ENCODE measurements at regions not wholly inside any gene's neighbourhood (a gene's known extent, or its start where the extent isn't known, plus 50 kb on each side); places are given as distances from the start of the nearest gene placed in this dataset.

GRCh38 chr19:31708520-31708919 is 359.3 kb upstream of the TSHZ3 start:
- no peaks in the 10 kb centered on the region for H3K4me1 ChIP-seq (ENCODE audit: control insufficient read depth in 4 of 4, insufficient read depth in 4 of 4, low read length in 3 of 4)

DNA sequence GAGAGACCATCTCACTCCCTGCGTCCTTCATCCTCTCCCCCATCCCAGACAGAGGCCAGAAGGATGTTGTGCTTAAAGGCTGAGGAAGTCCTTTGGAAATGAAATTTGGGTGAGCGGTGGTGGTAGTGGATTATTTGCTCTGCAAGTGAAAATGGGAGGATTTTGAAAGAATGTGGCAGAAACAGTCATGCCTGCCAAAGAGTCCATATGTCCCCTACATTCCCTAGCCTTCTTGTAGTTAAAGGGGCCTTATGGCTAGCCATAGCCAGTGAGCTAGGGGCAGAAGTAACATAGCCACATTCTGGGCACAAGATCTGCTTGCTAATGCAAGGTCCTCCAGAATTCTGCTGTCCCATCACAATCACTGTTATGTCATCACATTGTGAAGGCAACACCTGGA is 360.2 kb upstream of the TSHZ3 start:
- H3K4me1 ChIP-seq (ENCODE audit: control insufficient read depth in 4 of 4, insufficient read depth in 4 of 4, low read length in 3 of 4) = no peaks in the 10 kb centered on the region
- no peaks in the 10 kb centered on the region for H3K27me3 ChIP-seq (ENCODE audit: control insufficient read depth in 4 of 4, insufficient read depth in 4 of 4, low read length in 3 of 4)
- H3K4me3 ChIP-seq (ENCODE audit: low read depth in 1 of 3, low read length in 3 of 3) = no peak overlapping the region
- H3K9ac ChIP-seq (ENCODE audit: low read depth in 1 of 2, low read length in 2 of 2) = no peak overlapping the region
- H3K27ac ChIP-seq (ENCODE audit: low read depth in 1 of 2, low read length in 2 of 2) = no peak overlapping the region
- no peak for DNase-seq (ENCODE audit: low spot score)
- H3K36me3 ChIP-seq (ENCODE audit: control insufficient read depth in 4 of 4, insufficient read depth in 3 of 4, low read depth in 1 of 4, low read length in 3 of 4) = no peaks in the 10 kb centered on the region
- H3K9me3 ChIP-seq (ENCODE audit: control insufficient read depth in 4 of 4, low read length in 3 of 4) = peaks cover 0 to 11% (median 6%) of the 10 kb centered on the region in 4 donors
- WGBS = 79% methylated on average over 2 of the region's 2 CpGs
- TF ChIP-seq FOXA1 (IDR thresholded peaks at IDR 0.05) (no peak), YY1 (IDR thresholded peaks at IDR 0.05) (no peak), JUND (IDR thresholded peaks at IDR 0.05) (no peak), NR2F2 (IDR thresholded peaks at IDR 0.05) (no peak), REST (IDR thresholded peaks at IDR 0.05) (no peak), RXRA (IDR thresholded peaks at IDR 0.05) (no peak), MAX (IDR thresholded peaks at IDR 0.05) (no peak), HNF4A (conservative IDR thresholded peaks at IDR 0.05) (no peak), TAF1 (conservative IDR thresholded peaks at IDR 0.05) (no peak), CTCF (IDR thresholded peaks at IDR 0.05; ENCODE audit: low read depth, low read length, missing input control) (no peak), FOXA2 (IDR thresholded peaks at IDR 0.05) (no peak), HNF4G (IDR thresholded peaks at IDR 0.05) (no peak)

More at GRCh38 chr19:31708520-31708919, 359.3 kb upstream of the TSHZ3 start:
- Histone ChIP-seq H3K36me3 (ENCODE audit: control insufficient read depth in 4 of 4, insufficient read depth in 3 of 4, low read depth in 1 of 4, low read length in 3 of 4) (no peaks in the 10 kb centered on the region), H3K27ac (ENCODE audit: low read depth in 1 of 2, low read length in 2 of 2) (no peak overlapping the region), H3K9ac (ENCODE audit: low read depth in 1 of 2, low read length in 2 of 2) (no peak overlapping the region), H3K27me3 (ENCODE audit: control insufficient read depth in 4 of 4, insufficient read depth in 4 of 4, low read length in 3 of 4) (no peaks in the 10 kb centered on the region), H3K9me3 (ENCODE audit: control insufficient read depth in 4 of 4, low read length in 3 of 4) (peaks cover 0 to 11% (median 6%) of the 10 kb centered on the region in 4 donors), H3K4me3 (ENCODE audit: low read depth in 1 of 3, low read length in 3 of 3) (no peak overlapping the region)
- no peak for DNase-seq (ENCODE audit: low spot score)
- TF ChIP-seq TAF1 (conservative IDR thresholded peaks at IDR 0.05) = no peak
- TF ChIP-seq, protein P1, sequence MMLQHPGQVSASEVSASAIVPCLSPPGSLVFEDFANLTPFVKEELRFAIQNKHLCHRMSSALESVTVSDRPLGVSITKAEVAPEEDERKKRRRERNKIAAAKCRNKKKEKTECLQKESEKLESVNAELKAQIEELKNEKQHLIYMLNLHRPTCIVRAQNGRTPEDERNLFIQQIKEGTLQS (IDR thresholded peaks at IDR 0.05) = no peak
- TF ChIP-seq HNF4G (IDR thresholded peaks at IDR 0.05) = no peak
- no peak for TF ChIP-seq RAD21 (IDR thresholded peaks at IDR 0.05)
- no peak for TF ChIP-seq FOXA1 (IDR thresholded peaks at IDR 0.05)
- no peak for TF ChIP-seq YY1 (IDR thresholded peaks at IDR 0.05)
- WGBS = 79% methylated on average over 3 of the region's 3 CpGs
